ENCODE measurements at regions not wholly inside any gene's neighbourhood (a gene's known extent, or its start where the extent isn't known, plus 50 kb on each side); places are given as distances from the start of the nearest gene placed in this dataset.

- intact Hi-C loops (cut with micrococcal nuclease; ENCODE audit: unreplicated experiment), result no loop called here
- POLR2A ChIA-PET, result no interaction called here
These were observed 2612.9 kb upstream of the PCDH20 start for GRCh38 chr13:64028551-64028950.

More at GRCh38 chr13:64028551-64028950, 2612.9 kb upstream of the PCDH20 start:
- H3K4me1 ChIP-seq (ENCODE audit: insufficient read depth, low read length), result no peaks in the 10 kb centered on the region
- no peak overlapping the region for H2AFZ ChIP-seq (ENCODE audit: low read length)
- CTCF ChIA-PET (ENCODE audit: low intra/inter-chr PET ratio, low total read pairs), result no interaction called here
- H3K4me2 ChIP-seq (ENCODE audit: low read depth, low read length), result no peak overlapping the region
- in situ Hi-C loops (cut with HindIII; ENCODE audit: extremely low pct_ligation_motif_present, low pct_unique_long_range_greater_than_20kb), result no loop called here
- ATAC-seq (no peak), FAIRE-seq (no peak), DNase-seq (ENCODE audit: low spot score) (no peak)
- no peak overlapping the region for H3K9ac ChIP-seq (ENCODE audit: insufficient read depth, low read depth, low read length)
- H4K20me1 ChIP-seq (ENCODE audit: insufficient read depth, low read length), result no peaks in the 10 kb centered on the region
- H3K79me2 ChIP-seq (ENCODE audit: insufficient read depth, low read length), result no peaks in the 10 kb centered on the region
- no peaks in the 10 kb centered on the region for H3K9me3 ChIP-seq (ENCODE audit: low read length)
- no TSS peak for BruUV-seq (replicated peaks)
- no peaks in the 10 kb centered on the region for H3K36me3 ChIP-seq (replicated peaks in 1 of 2; ENCODE audit: control insufficient read depth in 1 of 2, insufficient read depth in 2 of 2, low read length in 2 of 2)
- H3K27me3 ChIP-seq (ENCODE audit: control insufficient read depth in 1 of 2, insufficient read depth in 2 of 2, low read length in 2 of 2), result no peaks in the 10 kb centered on the region
- TF ChIP-seq ATF2 (CRISPR knock-in tag; IDR thresholded peaks at IDR 0.05), result no peak
- TF ChIP-seq RXRA (CRISPR knock-in tag; IDR thresholded peaks at IDR 0.05), result no peak
- no peak for TF ChIP-seq ZNF720 (CRISPR knock-in tag; IDR thresholded peaks at IDR 0.05)
- TF ChIP-seq NFKB2 (CRISPR knock-in tag; IDR thresholded peaks at IDR 0.05; ENCODE audit: borderline replicate concordance), result no peak
- no peak for TF ChIP-seq POLR2G (IDR thresholded peaks at IDR 0.05; ENCODE audit: low read depth, low read length)
- TF ChIP-seq ZNF335 (CRISPR knock-in tag; IDR thresholded peaks at IDR 0.05), result no peak
- no peak for TF ChIP-seq ARNTL (CRISPR knock-in tag; IDR thresholded peaks at IDR 0.05)
- TF ChIP-seq ZNF121 (CRISPR knock-in tag; IDR thresholded peaks at IDR 0.05), result no peak
- no peak for TF ChIP-seq BRCA1 (CRISPR knock-in tag; IDR thresholded peaks at IDR 0.05)
- TF ChIP-seq POLR2AphosphoS2 (IDR thresholded peaks at IDR 0.05; ENCODE audit: low read depth, low read length), result no peak
- TF ChIP-seq ZNF44 (CRISPR knock-in tag; IDR thresholded peaks at IDR 0.05), result no peak
- no peak for TF ChIP-seq ZNF629 (CRISPR knock-in tag; conservative IDR thresholded peaks at IDR 0.05)
- TF ChIP-seq MAFG (CRISPR knock-in tag; IDR thresholded peaks at IDR 0.05), result no peak
- no peak for TF ChIP-seq ZZZ3 (CRISPR knock-in tag; IDR thresholded peaks at IDR 0.05; ENCODE audit: borderline replicate concordance)
- no peak for TF ChIP-seq HNF1B (CRISPR knock-in tag; IDR thresholded peaks at IDR 0.05)
- TF ChIP-seq KLF16 (CRISPR knock-in tag; IDR thresholded peaks at IDR 0.05), result no peak
- H3K4me3 ChIP-seq (replicated peaks in 1 of 3; ENCODE audit: insufficient read depth in 1 of 3, low read depth in 2 of 3, low read length in 3 of 3), result no peak overlapping the region
- H3K27ac ChIP-seq (ENCODE audit: extremely low read length, insufficient read depth, low read length), result no peak overlapping the region
